Chondrocyte (in vitro differentiated cells): ENCODE measurements at regions not wholly inside any gene's neighbourhood (a gene's known extent, or its start where the extent isn't known, plus 50 kb on each side); places are given as distances from the start of the nearest gene placed in this dataset.
"Not testable (repeated sequence)": the region's sequence is repeated elsewhere in the genome, so short reads cannot be mapped to it uniquely, and the experiment has no call there.

Experiments used
- DNase-seq: peaks from one replicate; pipeline ENCODE4 v3.0.0; 2021; ENCODE audit warnings: mixed read lengths, low spot score
- H3K27ac Mint-ChIP-seq: one replicate; pipeline ENCODE4 v1.8.0; 2021; ENCODE audit warnings: mild to moderate bottlenecking, moderate library complexity, mixed read lengths; ENCODE audit not compliant: unreplicated experiment
- H3K27me3 Mint-ChIP-seq: 2 replicates; pipeline ENCODE4 v1.8.0; 2021; ENCODE audit warnings: low read depth, mixed read lengths
- H3K36me3 Mint-ChIP-seq: 2 replicates; pipeline ENCODE4 v1.8.0; 2021; ENCODE audit warnings: low read depth, mixed read lengths
- H3K4me1 Mint-ChIP-seq: 2 replicates; pipeline ENCODE4 v1.8.0; 2021; ENCODE audit warnings: low read depth, mild to moderate bottlenecking, mixed read lengths
- H3K4me3 Mint-ChIP-seq: one replicate; pipeline ENCODE4 v1.8.0; 2021; ENCODE audit warnings: mild to moderate bottlenecking, moderate library complexity, mixed read lengths; ENCODE audit not compliant: unreplicated experiment
- H3K9me3 Mint-ChIP-seq: 2 replicates; pipeline ENCODE4 v1.8.0; 2021; ENCODE audit warnings: low read depth, mixed read lengths
- CTCF ChIP-seq: fragments of 200-600 bp; sonication (generic); IDR thresholded peaks from 2 replicates; pipeline ENCODE4 v1.5.0; 2021; ENCODE audit warnings: antibody characterized with exemption, mild to moderate bottlenecking, moderate library complexity

- H3K36me3 Mint-ChIP-seq: peaks cover 1% of the 10 kb centered on the region
- no peak overlapping the region for H3K4me3 Mint-ChIP-seq
- TF ChIP-seq CTCF: no peak
- H3K4me1 Mint-ChIP-seq: no peaks in the 10 kb centered on the region
- no peak overlapping the region for H3K27ac Mint-ChIP-seq
- peaks cover 22% of the 10 kb centered on the region for H3K9me3 Mint-ChIP-seq
- no peak for DNase-seq
- H3K27me3 Mint-ChIP-seq: no peaks in the 10 kb centered on the region
Observed at GRCh38 chr6:134575221-134575620, 257.3 kb upstream of the SGK1 start.

- H3K4me3 Mint-ChIP-seq: no peak overlapping the region
- H3K36me3 Mint-ChIP-seq: peaks cover 1% of the 10 kb centered on the region
- no peak for DNase-seq
- H3K27me3 Mint-ChIP-seq: no peaks in the 10 kb centered on the region
- H3K9me3 Mint-ChIP-seq: peaks cover 25% of the 10 kb centered on the region
- H3K27ac Mint-ChIP-seq: no peak overlapping the region
- no peaks in the 10 kb centered on the region for H3K4me1 Mint-ChIP-seq
- TF ChIP-seq CTCF: no peak
Observed at GRCh38 chr6:134574491-134574890, 256.6 kb upstream of the SGK1 start.

GRCh38 chr6:134569996-134570395 lies 252.1 kb upstream of the SGK1 start:
- not testable (repeated sequence) for H3K36me3 Mint-ChIP-seq, H3K27me3 Mint-ChIP-seq, DNase-seq, H3K27ac Mint-ChIP-seq, H3K4me3 Mint-ChIP-seq, H3K4me1 Mint-ChIP-seq
- peaks cover 19% of the 10 kb centered on the region for H3K9me3 Mint-ChIP-seq

- Mint-ChIP-seq H3K9me3 (no peaks in the 10 kb centered on the region), H3K27me3 (no peaks in the 10 kb centered on the region), H3K4me1 (no peaks in the 10 kb centered on the region), H3K4me3 (no peak overlapping the region), H3K36me3 (no peaks in the 10 kb centered on the region), H3K27ac (no peak overlapping the region)
- no peak for DNase-seq
- TF ChIP-seq CTCF: no peak
Observed at GRCh38 chr6:134564705-134565104, 246.8 kb upstream of the SGK1 start.

- H3K4me1 Mint-ChIP-seq: no peaks in the 10 kb centered on the region
- H3K4me3 Mint-ChIP-seq: no peak overlapping the region
- H3K27ac Mint-ChIP-seq: no peak overlapping the region
- H3K27me3 Mint-ChIP-seq: no peaks in the 10 kb centered on the region
- H3K36me3 Mint-ChIP-seq: no peaks in the 10 kb centered on the region
- no peak for DNase-seq
- TF ChIP-seq CTCF: no peak
- H3K9me3 Mint-ChIP-seq: no peaks in the 10 kb centered on the region
Observed at GRCh38 chr6:134560019-134560418, 242.1 kb upstream of the SGK1 start.

- no peaks in the 10 kb centered on the region for H3K36me3 Mint-ChIP-seq
- H3K27ac Mint-ChIP-seq: no peak overlapping the region
- no peak for TF ChIP-seq CTCF
- H3K27me3 Mint-ChIP-seq: no peaks in the 10 kb centered on the region
- no peaks in the 10 kb centered on the region for H3K9me3 Mint-ChIP-seq
- DNase-seq: no peak
- H3K4me3 Mint-ChIP-seq: no peak overlapping the region
- H3K4me1 Mint-ChIP-seq: no peaks in the 10 kb centered on the region
Observed at GRCh38 chr6:134557509-134557908, 239.6 kb upstream of the SGK1 start.
